ENCODE measurements at regions not wholly inside any gene's neighbourhood (a gene's known extent, or its start where the extent isn't known, plus 50 kb on each side); places are given as distances from the start of the nearest gene placed in this dataset.
A peak's percentile ranks its signal among the peaks of the same experiment; 100 is the strongest.

- DNase-seq: no peak
Measured at GRCh38 chr9:73805111-73805510, 653.4 kb downstream of the ANXA1 start.

GRCh38 chr9:73805853-73806458 lies 654.3 kb downstream of the ANXA1 start:
- DNase-seq: no peak

GRCh38 chr9:73806876-73807275 lies 655.2 kb downstream of the ANXA1 start:
- DNase-seq: no peak

- DNase-seq: no peak
Measured at GRCh38 chr9:73807952-73808351, 656.3 kb downstream of the ANXA1 start.

GRCh38 chr9:73810585-73811215 lies 659.0 kb downstream of the ANXA1 start:
- no peak for DNase-seq

- DNase-seq: no peak
Measured at GRCh38 chr9:73813546-73813945, 661.9 kb downstream of the ANXA1 start.

GRCh38 chr9:73816905-73817304 lies 665.2 kb downstream of the ANXA1 start:
- DNase-seq: no peak

GRCh38 chr9:73824671-73825070 lies 672.5 kb upstream of the RORB start:
- no peak for DNase-seq

- no peak for DNase-seq
Measured at GRCh38 chr9:73838871-73839270, 658.3 kb upstream of the RORB start.

GRCh38 chr9:73839471-73839870 lies 657.7 kb upstream of the RORB start:
- no peak for DNase-seq

- no peak for DNase-seq
Measured at GRCh38 chr9:73841018-73841417, 656.1 kb upstream of the RORB start.

- peak; percentile 3 for DNase-seq
Measured at GRCh38 chr9:73844135-73844534, 653.0 kb upstream of the RORB start.

- no peak for DNase-seq
Measured at GRCh38 chr9:73845539-73845938, 651.6 kb upstream of the RORB start.

- DNase-seq: no peak
Measured at GRCh38 chr9:73845954-73846690, 651.0 kb upstream of the RORB start.

GRCh38 chr9:73847536-73847935 lies 649.6 kb upstream of the RORB start:
- DNase-seq: no peak

- DNase-seq: no peak
Measured at GRCh38 chr9:73853549-73853948, 643.6 kb upstream of the RORB start.

GRCh38 chr9:73855206-73855605 lies 641.9 kb upstream of the RORB start:
- no peak for DNase-seq

- no peak for DNase-seq
Measured at GRCh38 chr9:73863924-73864323, 633.2 kb upstream of the RORB start.

- no peak for DNase-seq
Measured at GRCh38 chr9:73866451-73866850, 630.7 kb upstream of the RORB start.

- peak; percentile 22 for DNase-seq
Measured at GRCh38 chr9:73869264-73869663, 627.9 kb upstream of the RORB start.

- no peak for DNase-seq
Measured at GRCh38 chr9:73871636-73872035, 625.5 kb upstream of the RORB start.

- DNase-seq: no peak
Measured at GRCh38 chr9:73872701-73873100, 624.4 kb upstream of the RORB start.

- DNase-seq: no peak
Measured at GRCh38 chr9:73880101-73880500, 617.0 kb upstream of the RORB start.

GRCh38 chr9:73889023-73889422 lies 608.1 kb upstream of the RORB start:
- DNase-seq: no peak
